Astrocyte (in vitro differentiated cells and primary cell): ENCODE measurements at regions not wholly inside any gene's neighbourhood (a gene's known extent, or its start where the extent isn't known, plus 50 kb on each side); places are given as distances from the start of the nearest gene placed in this dataset.

Source experiments
- DNase-seq: peaks from one replicate; pipeline ENCODE4 v3.0.0-alpha.2; 2010; ENCODE audit warnings: low read depth
- FAIRE-seq: peaks from 2 replicates; lab custom pipeline; 2011; peaks lifted over from hg19 to GRCh38; lab: Jason Lieb, UNC
- H2AFZ ChIP-seq: 2 replicates; pipeline ENCODE4 v1.6.0; 2012; ENCODE audit warnings: low read depth, low read length, inconsistent platforms
- H3K27ac ChIP-seq: 2 replicates; pipeline ENCODE4 v1.5.1; 2011; ENCODE audit warnings: low read depth, low read length, inconsistent platforms
- H3K27me3 ChIP-seq: 2 replicates; pipeline ENCODE4 v1.6.0; 2011; ENCODE audit warnings: low read length, inconsistent platforms; ENCODE audit not compliant: insufficient read depth
- H3K36me3 ChIP-seq: 2 replicates; pipeline ENCODE4 v1.5.1; 2011; ENCODE audit warnings: low read length, inconsistent platforms; ENCODE audit not compliant: insufficient read depth
- H3K4me1 ChIP-seq: 2 replicates; pipeline ENCODE4 v1.5.1; 2011; ENCODE audit warnings: low read length, inconsistent platforms; ENCODE audit not compliant: insufficient read depth
- H3K4me2 ChIP-seq: 2 replicates; pipeline ENCODE4 v1.6.0; 2012; ENCODE audit warnings: low read length, inconsistent platforms
- H3K4me3 ChIP-seq: 2 replicates; pipeline ENCODE4 v1.5.1; 2011; ENCODE audit warnings: low read depth, mild to moderate bottlenecking, low read length, inconsistent platforms; ENCODE audit not compliant: insufficient read depth
- H3K79me2 ChIP-seq: 2 replicates; pipeline ENCODE4 v1.6.0; 2012; ENCODE audit warnings: mild to moderate bottlenecking, low read length, inconsistent platforms; ENCODE audit not compliant: insufficient read depth
- H3K9ac ChIP-seq: 2 replicates; pipeline ENCODE4 v1.6.0; 2012; ENCODE audit warnings: mild to moderate bottlenecking, low read length, inconsistent platforms
- H3K9me3 ChIP-seq: 2 replicates; pipeline ENCODE4 v1.5.1; 2012; ENCODE audit warnings: low read depth, mild to moderate bottlenecking, low read length, inconsistent platforms; ENCODE audit not compliant: insufficient read depth
- H4K20me1 ChIP-seq: 2 replicates; pipeline ENCODE4 v1.6.0; 2012; ENCODE audit warnings: low read length, inconsistent platforms; ENCODE audit not compliant: insufficient read depth
- H3K27ac Mint-ChIP-seq: one replicate; pipeline ENCODE4 v1.8.0; 2021; ENCODE audit warnings: mild to moderate bottlenecking, mixed read lengths; ENCODE audit not compliant: unreplicated experiment
- H3K27me3 Mint-ChIP-seq: one replicate; pipeline ENCODE4 v1.8.0; 2021; ENCODE audit warnings: low read depth, mixed read lengths; ENCODE audit not compliant: unreplicated experiment
- H3K36me3 Mint-ChIP-seq: one replicate; pipeline ENCODE4 v1.8.0; 2021; ENCODE audit warnings: low read depth, mixed read lengths; ENCODE audit not compliant: unreplicated experiment
- H3K4me1 Mint-ChIP-seq: one replicate; pipeline ENCODE4 v1.8.0; 2021; ENCODE audit warnings: low read depth, mixed read lengths; ENCODE audit not compliant: unreplicated experiment
- H3K4me3 Mint-ChIP-seq: one replicate; pipeline ENCODE4 v1.8.0; 2021; ENCODE audit warnings: mild to moderate bottlenecking, moderate library complexity, mixed read lengths; ENCODE audit not compliant: unreplicated experiment
- H3K9me3 Mint-ChIP-seq: one replicate; pipeline ENCODE4 v1.8.0; 2021; ENCODE audit warnings: mild to moderate bottlenecking, mixed read lengths; ENCODE audit not compliant: unreplicated experiment
- CTCF ChIP-seq: IDR thresholded peaks from 2 replicates; pipeline ENCODE4 v1.5.1; 2011; ENCODE audit warnings: low read depth, mild to moderate bottlenecking, inconsistent platforms, low read length, moderate library complexity; ENCODE audit not compliant: insufficient read depth
- EZH2 ChIP-seq: IDR thresholded peaks from 2 replicates; pipeline ENCODE4 v1.6.1; 2012; ENCODE audit warnings: mild to moderate bottlenecking, low read length, inconsistent platforms; ENCODE audit not compliant: insufficient read depth

DNA sequence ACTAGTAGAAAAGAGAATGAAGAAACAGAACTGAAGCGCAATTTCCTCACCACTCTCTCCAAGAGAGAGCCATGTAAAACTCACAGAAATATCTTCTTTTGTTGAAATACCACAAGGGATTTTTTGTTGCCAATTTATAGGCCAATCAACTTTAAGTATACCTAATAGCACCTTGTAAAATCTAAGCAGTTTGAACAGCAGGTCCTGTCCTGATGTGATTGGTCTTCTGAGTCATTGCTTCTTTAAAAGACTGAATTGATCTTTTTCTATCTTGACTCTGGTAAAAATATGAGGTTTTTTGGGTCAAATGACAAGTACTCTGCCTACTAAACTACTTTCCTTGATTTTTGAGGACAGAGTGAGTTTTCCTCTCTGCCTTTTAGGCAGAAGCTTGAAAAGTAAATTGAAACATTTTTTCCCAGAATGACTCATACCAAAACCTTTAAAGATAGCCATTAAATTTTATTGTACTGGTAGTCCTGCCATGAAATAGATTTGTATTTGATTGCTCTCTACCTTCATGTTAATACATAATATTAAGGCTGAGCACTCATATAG is 343.9 kb upstream of the CBLB start:
- no peak overlapping the region for H2AFZ ChIP-seq

GRCh38 chr3:106213954-106214353 is 345.1 kb upstream of the CBLB start:
- Mint-ChIP-seq H3K36me3 (no peaks in the 10 kb centered on the region), H3K9me3 (peaks cover 2% of the 10 kb centered on the region), H3K27me3 (no peaks in the 10 kb centered on the region), H3K27ac (no peak overlapping the region), H3K4me1 (peaks cover 13% of the 10 kb centered on the region), H3K4me3 (no peak overlapping the region)
- FAIRE-seq (no peak), DNase-seq (no peak)
- H3K4me2 ChIP-seq, result no peak overlapping the region
- H3K27me3 ChIP-seq, result no peaks in the 10 kb centered on the region
- H3K9me3 ChIP-seq, result no peaks in the 10 kb centered on the region
- no peak for TF ChIP-seq EZH2
- no peak for TF ChIP-seq CTCF
- no peak overlapping the region for H3K9ac ChIP-seq
- H3K4me1 ChIP-seq, result no peaks in the 10 kb centered on the region
- H4K20me1 ChIP-seq, result no peaks in the 10 kb centered on the region
- H3K27ac ChIP-seq, result no peak overlapping the region
- no peak overlapping the region for H3K4me3 ChIP-seq
- H2AFZ ChIP-seq, result no peak overlapping the region
- H3K36me3 ChIP-seq, result no peaks in the 10 kb centered on the region
- no peaks in the 10 kb centered on the region for H3K79me2 ChIP-seq

More for the DNA sequence above, 343.9 kb upstream of the CBLB start:
- no peak overlapping the region for H3K27ac Mint-ChIP-seq
- Histone ChIP-seq H3K9me3 (no peaks in the 10 kb centered on the region), H3K4me2 (no peak overlapping the region), H3K27ac (no peak overlapping the region), H4K20me1 (no peaks in the 10 kb centered on the region), H3K9ac (no peak overlapping the region), H3K27me3 (no peaks in the 10 kb centered on the region), H3K4me3 (no peak overlapping the region), H3K79me2 (no peaks in the 10 kb centered on the region), H3K4me1 (no peaks in the 10 kb centered on the region), H3K36me3 (no peaks in the 10 kb centered on the region)
- no peak for TF ChIP-seq EZH2
- H3K4me1 Mint-ChIP-seq, result peaks cover 13% of the 10 kb centered on the region
- FAIRE-seq (no peak), DNase-seq (peak; percentile 13)
- H3K9me3 Mint-ChIP-seq, result no peaks in the 10 kb centered on the region
- no peak overlapping the region for H3K4me3 Mint-ChIP-seq
- H3K27me3 Mint-ChIP-seq, result no peaks in the 10 kb centered on the region
- no peaks in the 10 kb centered on the region for H3K36me3 Mint-ChIP-seq

DNA sequence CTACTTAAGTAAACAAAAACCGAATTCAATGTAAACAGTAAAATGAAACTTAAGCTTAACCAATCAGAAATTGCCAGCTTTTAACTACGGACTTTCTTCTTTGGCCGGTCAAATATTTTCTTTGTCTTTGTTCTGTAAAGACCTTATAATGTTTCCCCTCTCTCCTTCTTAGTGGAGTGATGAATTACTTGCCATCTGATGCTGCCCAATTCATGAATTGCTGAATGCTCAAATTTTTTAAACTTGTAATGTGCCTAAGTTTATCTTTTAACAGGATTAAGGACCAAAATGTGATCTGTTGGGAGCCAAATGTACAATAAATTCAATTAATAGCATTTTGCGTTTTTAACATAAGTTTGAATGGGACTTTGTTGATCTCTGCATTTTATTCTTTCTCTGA is 345.8 kb upstream of the CBLB start:
- no peak overlapping the region for H2AFZ ChIP-seq
- H3K9ac ChIP-seq, result no peak overlapping the region
- no peaks in the 10 kb centered on the region for H3K9me3 ChIP-seq
- H3K4me3 ChIP-seq, result no peak overlapping the region
- Mint-ChIP-seq H3K27me3 (no peaks in the 10 kb centered on the region), H3K4me1 (peaks cover 13% of the 10 kb centered on the region), H3K27ac (no peak overlapping the region), H3K4me3 (no peak overlapping the region), H3K36me3 (no peaks in the 10 kb centered on the region), H3K9me3 (peaks cover 2% of the 10 kb centered on the region)
- DNase-seq (no peak), FAIRE-seq (no peak)
- no peaks in the 10 kb centered on the region for H3K27me3 ChIP-seq
- no peak overlapping the region for H3K4me2 ChIP-seq
- H3K4me1 ChIP-seq, result no peaks in the 10 kb centered on the region
- H3K27ac ChIP-seq, result no peak overlapping the region
- no peaks in the 10 kb centered on the region for H4K20me1 ChIP-seq
- no peaks in the 10 kb centered on the region for H3K36me3 ChIP-seq
- no peak for TF ChIP-seq CTCF
- TF ChIP-seq EZH2, result no peak
- H3K79me2 ChIP-seq, result no peaks in the 10 kb centered on the region
